ENCODE measurements at regions not wholly inside any gene's neighbourhood (a gene's known extent, or its start where the extent isn't known, plus 50 kb on each side); places are given as distances from the start of the nearest gene placed in this dataset.

GRCh38 chr13:73970421-73971055 is 163.7 kb downstream of the KLF12 start:
- no peak overlapping the region for H3K4me3 ChIP-seq (ENCODE audit: low read length)
- H4K20me1 ChIP-seq (ENCODE audit: insufficient read depth) = no peaks in the 10 kb centered on the region
- H3K9me3 ChIP-seq (ENCODE audit: low read length) = no peaks in the 10 kb centered on the region
- no peaks in the 10 kb centered on the region for H3K27me3 ChIP-seq (ENCODE audit: insufficient read depth, low read depth, low read length)
- no peaks in the 10 kb centered on the region for H3K36me3 ChIP-seq (ENCODE audit: insufficient read depth, low read length)
- no peak overlapping the region for H3K27ac ChIP-seq (ENCODE audit: low read length)
- H3K79me2 ChIP-seq (replicated peaks; ENCODE audit: insufficient read depth, low read length) = peaks cover under 1% of the 10 kb centered on the region
- H3K4me2 ChIP-seq (ENCODE audit: low read length) = no peak overlapping the region
- no peak overlapping the region for H3K9ac ChIP-seq (ENCODE audit: low read length)
- no peaks in the 10 kb centered on the region for H3F3A ChIP-seq (ENCODE audit: insufficient read depth, low read length, poor library complexity, severe bottlenecking)
- no peak overlapping the region for H2AFZ ChIP-seq (ENCODE audit: low read depth, low read length)
- TF ChIP-seq TAF1 (IDR thresholded peaks at IDR 0.05; ENCODE audit: low read depth) = no peak
- no peak for TF ChIP-seq RAD21 (conservative IDR thresholded peaks at IDR 0.05)
- no peak for TF ChIP-seq EP300 (conservative IDR thresholded peaks at IDR 0.05; ENCODE audit: poor library complexity, severe bottlenecking)
- TF ChIP-seq REST (IDR thresholded peaks at IDR 0.05; ENCODE audit: borderline replicate concordance) = no peak
- no peak for TF ChIP-seq MXI1 (conservative IDR thresholded peaks at IDR 0.05; ENCODE audit: poor library complexity, severe bottlenecking)
- no peak for TF ChIP-seq EZH2 (IDR thresholded peaks at IDR 0.05; ENCODE audit: borderline replicate concordance, insufficient read depth, low read length, poor library complexity, severe bottlenecking)
- no peak for TF ChIP-seq CTCF (IDR thresholded peaks at IDR 0.05; ENCODE audit: poor library complexity, severe bottlenecking)
- no peak for TF ChIP-seq POLR2AphosphoS5 (IDR thresholded peaks at IDR 0.05)
- no peak for TF ChIP-seq SMC3 (conservative IDR thresholded peaks at IDR 0.05; ENCODE audit: poor library complexity)
- H3K9me2 ChIP-seq (ENCODE audit: insufficient read depth, low read length) = no peaks in the 10 kb centered on the region

- Histone ChIP-seq H2AFZ (ENCODE audit: low read depth, low read length) (no peak overlapping the region), H3K4me2 (ENCODE audit: low read length) (no peak overlapping the region), H3K27ac (ENCODE audit: low read length) (no peak overlapping the region), H3K27me3 (ENCODE audit: insufficient read depth, low read depth, low read length) (no peaks in the 10 kb centered on the region), H3K9ac (ENCODE audit: low read length) (no peak overlapping the region), H3F3A (ENCODE audit: insufficient read depth, low read length, poor library complexity, severe bottlenecking) (no peaks in the 10 kb centered on the region), H3K79me2 (replicated peaks; ENCODE audit: insufficient read depth, low read length) (peaks cover 3% of the 10 kb centered on the region), H3K9me2 (ENCODE audit: insufficient read depth, low read length) (no peaks in the 10 kb centered on the region), H3K36me3 (ENCODE audit: insufficient read depth, low read length) (no peaks in the 10 kb centered on the region), H4K20me1 (ENCODE audit: insufficient read depth) (no peaks in the 10 kb centered on the region), H3K4me3 (ENCODE audit: low read length) (no peak overlapping the region), H3K9me3 (ENCODE audit: low read length) (no peaks in the 10 kb centered on the region)
- TF ChIP-seq MXI1 (conservative IDR thresholded peaks at IDR 0.05; ENCODE audit: poor library complexity, severe bottlenecking) = no peak
Measured at GRCh38 chr13:73967397-73968165, 166.6 kb downstream of the KLF12 start.

Measured in neural cell (in vitro differentiated cells).